Central memory CD8-positive, alpha-beta T cell (primary cell): ENCODE measurements at regions not wholly inside any gene's neighbourhood (a gene's known extent, or its start where the extent isn't known, plus 50 kb on each side); places are given as distances from the start of the nearest gene placed in this dataset.
"Not testable (repeated sequence)": the region's sequence is repeated elsewhere in the genome, so short reads cannot be mapped to it uniquely, and the experiment has no call there.

ENCODE experiments used
- ATAC-seq: fragments of 150-1000 bp; cut with Tn5 transposase; replicated peaks from 2 replicates; pipeline ENCODE4 v1.10.0; 2022; ENCODE audit warnings: mild to moderate bottlenecking, moderate FRiP score, moderate number of reproducible peaks; ENCODE audit not compliant: poor library complexity, severe bottlenecking; ENCODE audit errors: extremely low read depth
- DNase-seq, 2 donors: peaks; one replicate each; pipeline ENCODE4 v3.0.0; 2021; ENCODE audit warnings: low spot score in 2 of 2
- H3K27ac Mint-ChIP-seq: one replicate; pipeline ENCODE4 v1.8.0; 2022; ENCODE audit warnings: low read depth, mild to moderate bottlenecking, moderate library complexity, mixed read lengths
- H3K27me3 Mint-ChIP-seq: one replicate; pipeline ENCODE4 v1.8.0; 2022; ENCODE audit warnings: mixed read lengths
- H3K36me3 Mint-ChIP-seq: one replicate; pipeline ENCODE4 v1.8.0; 2022; ENCODE audit warnings: mild to moderate bottlenecking, moderate library complexity, mixed read lengths; ENCODE audit not compliant: insufficient read depth
- H3K4me1 Mint-ChIP-seq: one replicate; pipeline ENCODE4 v1.8.0; 2022; ENCODE audit warnings: mixed read lengths
- H3K4me3 Mint-ChIP-seq: one replicate; pipeline ENCODE4 v1.8.0; 2022; ENCODE audit warnings: mild to moderate bottlenecking, moderate library complexity, mixed read lengths
- H3K9me3 Mint-ChIP-seq: one replicate; pipeline ENCODE4 v1.8.0; 2022; ENCODE audit warnings: mixed read lengths

DNA sequence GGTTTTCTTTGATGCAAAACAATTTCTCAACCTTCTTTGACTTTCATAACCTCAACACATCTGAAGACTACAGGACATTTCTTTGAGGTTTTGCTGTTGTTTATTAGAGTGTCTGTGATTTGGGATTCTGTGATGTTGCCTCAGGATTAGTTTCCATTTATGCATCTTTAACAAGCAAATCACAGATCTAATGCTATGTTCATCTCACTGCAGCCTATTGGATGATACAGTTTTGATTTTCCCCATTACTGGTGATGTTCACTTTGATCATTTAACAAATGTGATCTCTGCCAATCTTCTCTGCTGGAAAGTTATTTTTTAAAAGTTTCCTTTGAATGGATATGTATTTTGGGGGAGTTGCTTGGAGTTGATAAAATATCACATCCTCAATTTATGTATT lies 624.9 kb upstream of the HS3ST1 start:
- no peak for DNase-seq
- Mint-ChIP-seq H3K9me3 (peaks cover 22% of the 10 kb centered on the region), H3K27ac (no peak overlapping the region), H3K4me1 (no peaks in the 10 kb centered on the region), H3K36me3 (no peaks in the 10 kb centered on the region), H3K4me3 (no peak overlapping the region), H3K27me3 (no peaks in the 10 kb centered on the region)
- no peak for ATAC-seq

DNA sequence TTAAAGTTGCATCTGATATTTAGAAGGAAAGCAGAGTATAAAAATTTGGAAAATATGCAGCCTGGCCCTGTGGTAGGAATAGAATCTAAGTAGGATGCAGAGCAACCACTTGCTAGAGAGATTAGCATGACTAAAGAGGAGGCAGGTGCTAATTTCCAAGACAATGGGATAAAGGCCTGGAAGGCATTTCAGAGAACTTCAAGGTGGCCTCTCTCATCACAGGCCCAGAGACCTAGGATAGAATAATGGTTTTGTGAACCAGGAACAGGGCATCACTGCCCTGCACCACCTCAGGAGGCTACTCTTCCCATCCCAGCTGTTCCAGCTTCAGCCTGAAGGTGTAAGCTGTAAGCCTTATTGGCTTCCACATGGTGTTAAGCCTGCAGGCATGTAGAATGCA lies 621.7 kb upstream of the HS3ST1 start:
- ATAC-seq = no peak
- no peak overlapping the region for H3K27ac Mint-ChIP-seq
- H3K27me3 Mint-ChIP-seq = no peaks in the 10 kb centered on the region
- H3K9me3 Mint-ChIP-seq = peaks cover 22% of the 10 kb centered on the region
- no peak overlapping the region for H3K4me3 Mint-ChIP-seq
- DNase-seq = no peak
- no peaks in the 10 kb centered on the region for H3K36me3 Mint-ChIP-seq
- no peaks in the 10 kb centered on the region for H3K4me1 Mint-ChIP-seq

DNA sequence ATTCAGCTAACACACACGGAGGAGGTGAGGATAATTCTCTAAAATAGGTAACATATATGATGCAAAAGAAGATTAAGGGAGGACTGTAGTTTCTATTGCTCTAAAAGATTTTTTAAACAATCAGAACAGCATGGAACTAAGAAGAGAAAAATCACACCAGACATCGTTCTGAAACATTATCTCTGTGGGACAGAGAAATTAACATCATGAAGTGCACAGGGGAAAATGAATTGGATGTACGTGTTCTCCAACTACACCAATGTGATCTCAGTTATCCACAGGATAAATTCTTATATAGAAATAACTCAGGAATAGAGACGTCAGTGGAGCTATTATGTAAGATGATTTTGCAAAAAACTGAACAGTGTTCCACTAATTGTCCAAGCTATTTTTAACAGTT lies 614.1 kb upstream of the HS3ST1 start:
- no peaks in the 10 kb centered on the region for H3K36me3 Mint-ChIP-seq
- no peak overlapping the region for H3K27ac Mint-ChIP-seq
- H3K9me3 Mint-ChIP-seq = peaks cover 5% of the 10 kb centered on the region
- ATAC-seq = no peak
- no peak overlapping the region for H3K4me3 Mint-ChIP-seq
- no peaks in the 10 kb centered on the region for H3K4me1 Mint-ChIP-seq
- no peaks in the 10 kb centered on the region for H3K27me3 Mint-ChIP-seq
- DNase-seq = no peak

DNA sequence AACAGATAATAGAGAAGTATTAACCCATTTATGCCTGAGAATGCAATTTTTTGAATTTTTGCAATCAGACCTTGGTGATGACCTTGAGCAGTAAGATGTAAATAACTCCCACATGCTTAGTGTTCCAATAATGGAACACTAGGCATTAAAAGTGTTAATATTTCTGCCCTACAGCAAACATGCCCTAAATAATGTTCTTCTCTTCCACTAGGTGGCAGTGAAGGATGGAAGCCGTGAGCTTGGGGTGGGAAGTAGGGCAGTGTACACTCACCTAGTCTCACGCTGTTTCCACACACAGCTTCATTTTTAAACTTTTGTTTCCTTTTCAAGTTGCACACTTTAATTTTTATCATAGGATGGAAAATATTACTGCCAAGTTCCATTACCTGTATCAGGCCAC lies 613.1 kb upstream of the HS3ST1 start:
- DNase-seq = no peak
- H3K4me1 Mint-ChIP-seq = no peaks in the 10 kb centered on the region

DNA sequence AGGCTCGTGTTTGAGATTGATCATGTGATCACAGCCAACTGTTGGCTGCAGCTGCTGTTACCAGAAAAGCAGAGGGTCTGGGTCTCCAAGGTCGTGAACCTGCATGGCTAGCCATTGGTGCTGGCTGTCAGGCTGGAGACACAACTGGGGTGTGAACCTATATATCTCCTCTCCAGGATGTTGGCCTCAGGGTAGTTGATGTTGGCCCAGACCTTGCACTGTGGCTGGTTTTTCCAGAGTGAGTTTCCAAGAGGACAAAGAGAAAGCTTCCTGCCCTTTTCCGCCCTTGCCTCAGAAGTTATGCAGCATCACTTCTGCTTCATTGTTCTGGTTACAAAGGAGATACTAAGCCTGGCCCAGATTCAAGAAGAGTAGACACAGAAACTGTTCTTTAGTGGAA lies 607.8 kb upstream of the HS3ST1 start:
- Mint-ChIP-seq H3K27me3 (no peaks in the 10 kb centered on the region), H3K4me3 (no peak overlapping the region), H3K27ac (no peak overlapping the region), H3K4me1 (no peaks in the 10 kb centered on the region), H3K9me3 (peaks cover 4% of the 10 kb centered on the region), H3K36me3 (no peaks in the 10 kb centered on the region)
- DNase-seq (no peak), ATAC-seq (no peak)

More for the DNA sequence above, 613.1 kb upstream of the HS3ST1 start:
- no peaks in the 10 kb centered on the region for H3K36me3 Mint-ChIP-seq
- no peak overlapping the region for H3K27ac Mint-ChIP-seq
- no peaks in the 10 kb centered on the region for H3K27me3 Mint-ChIP-seq
- no peak overlapping the region for H3K4me3 Mint-ChIP-seq
- ATAC-seq = no peak
- H3K9me3 Mint-ChIP-seq = peaks cover 5% of the 10 kb centered on the region

DNA sequence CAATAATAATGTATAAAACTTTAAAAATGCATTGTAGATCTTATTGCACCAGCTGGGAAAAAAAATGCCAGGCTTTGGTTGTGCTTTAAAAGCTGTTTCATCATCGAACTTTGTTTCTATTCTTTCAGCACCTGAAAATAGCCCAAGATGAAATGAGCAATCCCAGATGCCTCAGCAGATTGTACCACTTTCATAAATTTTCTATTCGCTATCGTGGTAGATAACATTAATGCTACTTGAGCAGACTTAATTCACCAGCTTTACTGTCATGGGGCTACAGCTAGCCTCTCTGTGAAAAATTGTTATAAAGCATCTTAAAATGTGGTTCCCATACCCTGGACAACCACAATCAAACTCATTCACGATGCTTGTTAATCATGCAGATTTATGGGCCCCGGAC lies 599.6 kb upstream of the HS3ST1 start:
- DNase-seq = no peak
- Mint-ChIP-seq H3K36me3 (no peaks in the 10 kb centered on the region), H3K27me3 (no peaks in the 10 kb centered on the region), H3K9me3 (peaks cover 17% of the 10 kb centered on the region), H3K27ac (no peak overlapping the region), H3K4me1 (no peaks in the 10 kb centered on the region), H3K4me3 (no peak overlapping the region)
- no peak for ATAC-seq

DNA sequence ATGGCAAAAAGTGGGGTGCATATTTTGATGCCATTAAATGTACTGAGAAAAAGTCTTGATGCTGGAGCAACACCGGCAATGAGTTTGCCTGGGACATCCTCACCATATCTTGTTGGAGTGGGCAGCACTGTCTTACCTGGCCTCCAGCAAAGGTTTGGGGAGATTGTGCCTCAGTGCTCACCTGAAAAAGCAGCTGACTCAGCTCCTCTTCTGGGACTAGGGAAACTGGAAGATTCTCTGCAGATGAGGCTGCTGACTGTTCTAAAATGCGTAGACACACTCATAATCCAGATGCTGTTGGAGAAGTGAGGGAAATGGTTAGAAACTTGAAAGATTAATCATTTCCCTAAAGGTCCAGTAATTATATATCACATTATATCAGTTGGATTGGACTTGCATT lies 593.7 kb upstream of the HS3ST1 start:
- no peaks in the 10 kb centered on the region for H3K4me1 Mint-ChIP-seq
- H3K27ac Mint-ChIP-seq = no peak overlapping the region
- no peak for DNase-seq
- H3K36me3 Mint-ChIP-seq = no peaks in the 10 kb centered on the region
- H3K4me3 Mint-ChIP-seq = no peak overlapping the region
- H3K27me3 Mint-ChIP-seq = no peaks in the 10 kb centered on the region
- ATAC-seq = no peak
- H3K9me3 Mint-ChIP-seq = peaks cover 23% of the 10 kb centered on the region

DNA sequence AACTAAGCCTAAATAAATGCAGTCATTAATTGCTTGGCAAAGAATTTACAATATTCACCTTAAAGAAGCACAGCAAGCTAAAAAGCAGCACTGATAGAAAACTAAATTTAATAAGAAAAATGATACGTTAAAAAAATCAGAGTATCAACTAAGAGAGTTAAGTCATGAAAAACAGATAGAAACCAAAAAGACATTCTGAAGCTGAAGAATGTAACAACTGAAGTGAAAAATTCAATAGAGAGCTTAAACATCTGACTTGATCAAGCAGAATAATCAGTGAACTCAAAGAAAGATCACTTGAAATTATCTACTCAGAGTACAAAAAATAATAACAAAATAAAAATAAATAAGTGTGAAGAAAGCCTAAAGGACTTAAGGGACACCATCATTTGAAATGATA lies 588.0 kb upstream of the HS3ST1 start:
- Mint-ChIP-seq H3K27ac (no peak overlapping the region), H3K9me3 (peaks cover 25% of the 10 kb centered on the region), H3K4me3 (no peak overlapping the region)

DNA sequence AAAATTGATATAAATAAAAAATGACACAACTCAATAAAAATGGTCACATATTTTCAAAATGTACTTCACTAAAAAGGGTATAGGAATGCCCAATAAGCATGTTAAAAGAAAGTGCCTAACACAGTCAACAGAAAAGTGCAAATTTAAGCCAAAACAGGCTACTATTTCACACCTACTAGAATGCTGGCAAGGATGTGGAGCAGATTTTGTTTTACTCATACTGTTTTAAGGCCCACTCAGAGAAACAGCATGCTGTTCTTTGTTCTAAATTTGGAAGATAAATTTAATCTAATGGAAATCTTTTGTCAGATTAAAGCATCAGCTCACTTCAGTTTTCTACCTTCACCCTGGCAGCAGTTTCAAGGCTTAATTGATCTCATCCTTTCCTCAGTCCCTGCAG lies 576.8 kb upstream of the HS3ST1 start:
- no peak overlapping the region for H3K4me3 Mint-ChIP-seq
- DNase-seq (no peak), ATAC-seq (no peak)
- H3K4me1 Mint-ChIP-seq = no peaks in the 10 kb centered on the region
- no peaks in the 10 kb centered on the region for H3K36me3 Mint-ChIP-seq
- no peaks in the 10 kb centered on the region for H3K27me3 Mint-ChIP-seq
- peaks cover 24% of the 10 kb centered on the region for H3K9me3 Mint-ChIP-seq
- no peak overlapping the region for H3K27ac Mint-ChIP-seq

More for the DNA sequence above, 588.0 kb upstream of the HS3ST1 start:
- H3K4me1 Mint-ChIP-seq = no peaks in the 10 kb centered on the region
- no peak for DNase-seq
- H3K36me3 Mint-ChIP-seq = no peaks in the 10 kb centered on the region
- H3K27me3 Mint-ChIP-seq = no peaks in the 10 kb centered on the region
- ATAC-seq = no peak

DNA sequence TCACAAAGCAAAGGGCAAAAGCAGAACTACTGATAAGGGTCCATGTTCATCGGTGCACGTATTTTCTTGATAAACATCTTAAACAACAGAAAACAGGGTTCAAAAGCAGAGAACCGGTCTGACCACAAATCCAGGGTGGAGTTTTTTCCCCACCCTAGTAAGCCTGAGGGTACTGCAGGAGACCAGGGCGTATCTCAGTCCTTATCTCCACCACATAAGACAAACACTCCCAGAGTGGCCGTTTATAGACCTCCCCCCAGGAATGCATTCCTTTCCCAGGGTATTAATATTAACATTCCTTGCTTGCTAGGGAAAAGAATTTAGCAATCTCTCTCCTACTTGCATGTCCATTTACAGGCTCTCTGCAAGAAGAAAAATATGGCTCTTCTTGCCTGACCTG lies 567.9 kb upstream of the HS3ST1 start:
- ATAC-seq, H3K27ac Mint-ChIP-seq, DNase-seq, H3K4me3 Mint-ChIP-seq, H3K27me3 Mint-ChIP-seq, H3K4me1 Mint-ChIP-seq, H3K36me3 Mint-ChIP-seq: not testable (repeated sequence)
- peaks cover 13% of the 10 kb centered on the region for H3K9me3 Mint-ChIP-seq

DNA sequence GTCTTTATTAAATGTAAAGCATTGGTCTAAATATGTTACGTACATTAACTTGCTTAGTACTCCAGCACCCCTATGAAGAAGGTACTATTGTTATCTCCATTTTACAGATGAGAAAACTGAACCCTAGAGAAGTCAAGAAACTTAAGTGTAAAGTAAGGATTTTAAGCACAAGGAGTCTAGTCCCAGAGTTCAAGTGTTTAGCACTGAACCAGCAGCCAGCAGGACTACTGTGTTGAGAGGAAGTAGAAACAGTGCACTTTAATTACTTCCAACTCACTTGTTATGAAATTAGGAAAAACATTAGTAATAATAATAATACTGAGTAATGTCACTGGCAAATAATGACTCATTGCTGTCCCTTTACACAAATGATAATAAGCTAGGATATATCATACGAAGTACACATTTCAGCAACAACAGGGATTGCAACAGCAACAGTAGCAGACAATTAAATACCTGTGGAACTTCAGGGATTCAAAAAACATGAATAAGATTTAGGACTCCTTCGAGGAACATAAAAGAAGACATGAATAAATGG lies 548.1 kb upstream of the HS3ST1 start:
- DNase-seq = no peak
- H3K36me3 Mint-ChIP-seq = no peaks in the 10 kb centered on the region
- no peak overlapping the region for H3K27ac Mint-ChIP-seq
- no peaks in the 10 kb centered on the region for H3K27me3 Mint-ChIP-seq
- H3K4me3 Mint-ChIP-seq = no peak overlapping the region
- H3K9me3 Mint-ChIP-seq = peaks cover 11% of the 10 kb centered on the region
- H3K4me1 Mint-ChIP-seq = no peaks in the 10 kb centered on the region
- ATAC-seq = no peak

DNA sequence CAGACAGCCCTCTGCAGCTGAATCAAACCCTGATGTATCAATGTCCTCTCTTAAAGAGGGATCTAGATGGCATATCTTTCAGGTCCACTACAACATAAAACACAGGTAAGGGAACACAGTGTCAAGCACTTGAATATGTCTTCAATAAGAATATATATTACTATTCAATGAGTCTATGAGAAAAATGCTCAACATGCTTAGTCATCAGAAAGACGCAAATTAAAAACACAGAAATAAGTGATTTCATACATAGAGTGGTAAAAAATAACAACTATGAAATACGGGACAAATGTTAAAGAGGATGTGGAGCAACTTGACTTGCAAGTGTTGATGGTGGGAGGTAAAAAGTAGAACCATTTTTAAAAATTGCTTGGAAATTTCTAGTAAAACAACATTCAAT lies 544.6 kb upstream of the HS3ST1 start:
- peaks cover 11% of the 10 kb centered on the region for H3K9me3 Mint-ChIP-seq
- H3K27ac Mint-ChIP-seq = no peak overlapping the region
- no peak overlapping the region for H3K4me3 Mint-ChIP-seq
- ATAC-seq (no peak), DNase-seq (no peak)
- no peaks in the 10 kb centered on the region for H3K4me1 Mint-ChIP-seq
- no peaks in the 10 kb centered on the region for H3K36me3 Mint-ChIP-seq
- H3K27me3 Mint-ChIP-seq = no peaks in the 10 kb centered on the region

DNA sequence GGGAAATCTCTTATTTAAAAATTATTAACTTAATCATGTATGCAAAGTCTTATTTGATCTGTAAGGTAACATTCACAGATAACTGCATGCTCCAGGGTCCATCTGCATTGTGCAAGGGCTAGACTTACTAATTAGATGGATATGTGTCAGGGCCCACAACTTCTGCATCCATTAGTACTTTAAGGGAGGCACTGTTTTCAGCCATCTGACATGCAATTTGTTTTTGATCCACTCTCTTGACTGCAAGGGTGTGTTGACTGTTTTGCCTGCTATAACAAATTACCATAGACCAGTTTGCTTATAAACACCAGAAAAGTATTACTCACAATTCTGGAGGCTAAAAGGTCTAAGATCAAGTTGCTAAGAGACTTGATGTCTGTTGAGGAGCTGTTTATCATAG lies 542.1 kb upstream of the HS3ST1 start:
- Mint-ChIP-seq H3K4me3 (no peak overlapping the region), H3K4me1 (no peaks in the 10 kb centered on the region)

DNA sequence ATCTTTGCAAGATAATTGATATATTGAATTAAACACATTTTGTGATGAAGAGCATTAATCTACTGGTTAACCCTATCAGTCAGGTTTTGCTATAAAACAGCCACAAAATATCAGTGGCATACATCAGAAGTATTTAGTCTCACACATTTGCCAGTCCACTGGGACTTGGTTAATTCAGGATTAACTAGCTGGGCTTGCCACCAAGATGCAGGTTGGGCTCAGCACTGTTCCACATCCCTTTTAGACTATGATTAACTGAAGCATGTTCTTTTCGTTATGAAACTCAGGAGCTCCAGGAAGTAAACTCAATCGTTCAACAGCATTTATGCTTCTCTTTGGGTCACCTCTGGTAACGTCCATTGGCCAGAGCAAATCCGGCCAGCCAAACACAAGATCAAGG lies 538.1 kb upstream of the HS3ST1 start:
- ATAC-seq = no peak
- H3K27ac Mint-ChIP-seq = no peak overlapping the region
- no peak for DNase-seq
- H3K4me3 Mint-ChIP-seq = no peak overlapping the region
- peaks cover 14% of the 10 kb centered on the region for H3K9me3 Mint-ChIP-seq
- H3K36me3 Mint-ChIP-seq = no peaks in the 10 kb centered on the region
- no peaks in the 10 kb centered on the region for H3K4me1 Mint-ChIP-seq
- no peaks in the 10 kb centered on the region for H3K27me3 Mint-ChIP-seq

More for the DNA sequence above, 542.1 kb upstream of the HS3ST1 start:
- ATAC-seq (no peak), DNase-seq (no peak)
- Mint-ChIP-seq H3K27ac (no peak overlapping the region), H3K9me3 (peaks cover 5% of the 10 kb centered on the region), H3K36me3 (no peaks in the 10 kb centered on the region), H3K27me3 (no peaks in the 10 kb centered on the region)
